ENCODE measurements at regions not wholly inside any gene's neighbourhood (a gene's known extent, or its start where the extent isn't known, plus 50 kb on each side); places are given as distances from the start of the nearest gene placed in this dataset.

GRCh38 chr15:99909592-99910295 lies 176.5 kb upstream of the LYSMD4 start:
- peak; percentile 55 for TF ChIP-seq RAD21 (IDR thresholded peaks at IDR 0.05; ENCODE audit: low read depth)
- no peak for TF ChIP-seq TEAD4 (IDR thresholded peaks at IDR 0.05)

GRCh38 chr15:99907698-99908097 lies 174.5 kb upstream of the LYSMD4 start:
- TF ChIP-seq USF1 (IDR thresholded peaks at IDR 0.05): no peak
- TF ChIP-seq ZBTB7A (IDR thresholded peaks at IDR 0.05; ENCODE audit: low read depth): no peak
- TF ChIP-seq CEBPB (IDR thresholded peaks at IDR 0.05): no peak
- no peak for TF ChIP-seq NFIC (IDR thresholded peaks at IDR 0.05)
- TF ChIP-seq RAD21 (IDR thresholded peaks at IDR 0.05; ENCODE audit: low read depth): no peak

- TF ChIP-seq EGR1 (IDR thresholded peaks at IDR 0.05) (no peak), CREB1 (IDR thresholded peaks at IDR 0.05; ENCODE audit: low read depth) (no peak), TEAD4 (IDR thresholded peaks at IDR 0.05) (no peak), CEBPB (IDR thresholded peaks at IDR 0.05) (no peak), YY1 (IDR thresholded peaks at IDR 0.05; ENCODE audit: low read depth) (no peak), MAX (IDR thresholded peaks at IDR 0.05) (no peak), RAD21 (IDR thresholded peaks at IDR 0.05; ENCODE audit: low read depth) (no peak), USF1 (IDR thresholded peaks at IDR 0.05) (no peak), ZBTB7A (IDR thresholded peaks at IDR 0.05; ENCODE audit: low read depth) (no peak), TAF1 (IDR thresholded peaks at IDR 0.05; ENCODE audit: low read depth) (no peak), TCF12 (IDR thresholded peaks at IDR 0.05; ENCODE audit: low read depth) (no peak), FOXM1 (IDR thresholded peaks at IDR 0.05; ENCODE audit: borderline replicate concordance, low read depth) (no peak)
Measured at GRCh38 chr15:99906793-99907192, 173.6 kb upstream of the LYSMD4 start.

GRCh38 chr15:99906311-99906710 lies 173.1 kb upstream of the LYSMD4 start:
- no peak for TF ChIP-seq REST (IDR thresholded peaks at IDR 0.05; ENCODE audit: low read depth)
- no peak for TF ChIP-seq TCF12 (IDR thresholded peaks at IDR 0.05; ENCODE audit: low read depth)
- TF ChIP-seq CEBPB (IDR thresholded peaks at IDR 0.05): no peak
- no peak for TF ChIP-seq EP300 (IDR thresholded peaks at IDR 0.05; ENCODE audit: borderline replicate concordance)
- no peak for TF ChIP-seq NFIC (IDR thresholded peaks at IDR 0.05)
- no peak for TF ChIP-seq ZBTB7A (IDR thresholded peaks at IDR 0.05; ENCODE audit: low read depth)
- no peak for TF ChIP-seq TAF1 (IDR thresholded peaks at IDR 0.05; ENCODE audit: low read depth)
- no peak for TF ChIP-seq USF1 (IDR thresholded peaks at IDR 0.05)
- TF ChIP-seq EGR1 (IDR thresholded peaks at IDR 0.05): no peak

- TF ChIP-seq FOXM1 (IDR thresholded peaks at IDR 0.05; ENCODE audit: borderline replicate concordance, low read depth): no peak
- no peak for TF ChIP-seq REST (IDR thresholded peaks at IDR 0.05; ENCODE audit: low read depth)
- no peak for TF ChIP-seq EGR1 (IDR thresholded peaks at IDR 0.05)
- TF ChIP-seq TCF12 (IDR thresholded peaks at IDR 0.05; ENCODE audit: low read depth): no peak
Measured at GRCh38 chr15:99902248-99902928, 169.2 kb upstream of the LYSMD4 start.

GRCh38 chr15:99895956-99896311 lies 162.7 kb upstream of the LYSMD4 start:
- TF ChIP-seq EP300 (IDR thresholded peaks at IDR 0.05; ENCODE audit: borderline replicate concordance) (no peak), NFIC (IDR thresholded peaks at IDR 0.05) (no peak), TCF12 (IDR thresholded peaks at IDR 0.05; ENCODE audit: low read depth) (no peak), MAX (IDR thresholded peaks at IDR 0.05) (no peak), RAD21 (IDR thresholded peaks at IDR 0.05; ENCODE audit: low read depth) (no peak), CREB1 (IDR thresholded peaks at IDR 0.05; ENCODE audit: low read depth) (no peak)
